ENCODE measurements at regions not wholly inside any gene's neighbourhood (a gene's known extent, or its start where the extent isn't known, plus 50 kb on each side); places are given as distances from the start of the nearest gene placed in this dataset. TPM values are rescaled to one million over a fixed set of nuclear protein-coding genes. Genes with fewer than 3 reads are reported as not detected.

DNA sequence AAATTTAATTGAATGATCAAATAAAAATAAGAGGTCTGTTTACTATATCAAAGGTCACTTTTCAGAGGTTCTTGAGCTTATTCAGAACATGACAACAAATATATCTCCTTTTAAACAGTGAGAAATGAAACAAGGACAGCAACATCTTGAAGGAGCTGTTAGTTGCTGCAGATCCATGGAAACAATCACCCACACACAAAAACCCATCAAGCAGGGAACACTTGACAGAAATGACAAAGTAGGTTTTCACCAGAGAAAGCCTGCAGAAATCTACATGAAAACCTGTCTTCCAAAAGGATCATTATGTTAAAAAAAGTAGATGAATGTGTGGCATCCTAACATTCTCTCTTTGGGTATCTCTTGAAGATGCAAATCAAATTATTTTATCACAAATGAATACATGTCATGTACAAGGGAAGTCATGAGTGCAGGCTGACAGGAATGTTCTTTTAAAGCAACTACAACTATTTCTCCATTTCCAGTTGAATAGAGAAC lies 203.0 kb downstream of the GRIA2 start:
- Histone ChIP-seq H3K4me2 (ENCODE audit: insufficient read depth, low read length, poor library complexity, severe bottlenecking) (no peak overlapping the region), H2BK120ac (ENCODE audit: low read depth, low read length) (no peak overlapping the region), H2BK15ac (ENCODE audit: low read length) (no peak overlapping the region), H3K9ac (ENCODE audit: low read depth, low read length, poor library complexity) (no peak overlapping the region), H3K4me1 (ENCODE audit: control insufficient read depth in 2 of 2, insufficient read depth in 1 of 2, low read depth in 1 of 2, low read length in 2 of 2) (no peaks in the 10 kb centered on the region), H2AK5ac (ENCODE audit: low read depth, low read length) (no peak overlapping the region), H3K4ac (ENCODE audit: low read length) (no peak overlapping the region), H2AFZ (ENCODE audit: low read length) (no peak overlapping the region), H4K91ac (ENCODE audit: low read depth, low read length, poor library complexity) (no peak overlapping the region), H4K8ac (ENCODE audit: low read depth, low read length) (no peak overlapping the region), H3K9me3 (replicated peaks in 1 of 2; ENCODE audit: control insufficient read depth in 2 of 2, insufficient read depth in 1 of 2, low read depth in 1 of 2, low read length in 2 of 2) (peaks cover 0 to 2% of the 10 kb centered on the region in 2 donors), H3K4me3 (ENCODE audit: low read length in 2 of 2) (no peak overlapping the region), H3K27me3 (ENCODE audit: control insufficient read depth in 3 of 3, insufficient read depth in 3 of 3, low read depth in 1 of 3, low read length in 3 of 3) (no peaks in the 10 kb centered on the region), H3K79me1 (ENCODE audit: low read depth, low read length) (no peaks in the 10 kb centered on the region), H3K14ac (ENCODE audit: low read length) (no peak overlapping the region), H2BK12ac (ENCODE audit: low read length) (no peak overlapping the region), H3K27ac (replicated peaks; ENCODE audit: low read length) (no peak overlapping the region), H3K18ac (ENCODE audit: low read length) (no peak overlapping the region), H3K36me3 (replicated peaks in 1 of 2; ENCODE audit: control insufficient read depth in 2 of 2, insufficient read depth in 2 of 2, low read length in 2 of 2) (no peaks in the 10 kb centered on the region), H3K23ac (ENCODE audit: low read depth, low read length, poor library complexity) (no peak overlapping the region), H2BK5ac (ENCODE audit: low read length) (no peak overlapping the region)
- no peak for DNase-seq (ENCODE audit: low spot score)

DNA sequence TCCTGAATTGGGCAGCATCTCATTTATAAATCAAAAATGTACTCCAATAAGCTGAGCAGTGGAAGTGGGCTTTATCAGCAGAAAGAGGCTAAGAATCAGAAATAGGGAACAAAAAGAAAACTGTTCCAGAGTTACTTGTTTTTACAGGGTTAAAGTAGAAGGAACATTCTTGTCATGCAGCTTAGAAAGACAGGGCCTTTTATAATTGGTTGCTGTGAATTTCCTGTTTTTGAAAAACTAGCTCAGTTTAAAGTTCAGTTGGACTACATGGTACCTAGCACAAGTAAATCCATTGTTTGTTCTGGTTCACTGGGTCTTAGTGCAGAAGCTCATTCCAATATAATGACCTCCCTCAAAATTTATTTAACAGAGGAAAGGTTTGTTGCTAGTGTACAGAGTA lies 200.8 kb downstream of the GRIA2 start:
- Histone ChIP-seq H3K4me1 (ENCODE audit: control insufficient read depth in 2 of 2, insufficient read depth in 1 of 2, low read depth in 1 of 2, low read length in 2 of 2) (no peaks in the 10 kb centered on the region), H3K27ac (replicated peaks; ENCODE audit: low read length) (no peak overlapping the region), H3K9ac (ENCODE audit: low read depth, low read length, poor library complexity) (no peak overlapping the region), H2BK12ac (ENCODE audit: low read length) (no peak overlapping the region), H3K4me2 (ENCODE audit: insufficient read depth, low read length, poor library complexity, severe bottlenecking) (no peak overlapping the region), H4K8ac (ENCODE audit: low read depth, low read length) (no peak overlapping the region), H3K4me3 (ENCODE audit: low read length in 2 of 2) (no peak overlapping the region), H3K9me3 (replicated peaks in 1 of 2; ENCODE audit: control insufficient read depth in 2 of 2, insufficient read depth in 1 of 2, low read depth in 1 of 2, low read length in 2 of 2) (peaks cover 0 to 2% of the 10 kb centered on the region in 2 donors), H2BK5ac (ENCODE audit: low read length) (no peak overlapping the region), H3K23ac (ENCODE audit: low read depth, low read length, poor library complexity) (no peak overlapping the region), H3K4ac (ENCODE audit: low read length) (no peak overlapping the region), H3K36me3 (replicated peaks in 1 of 2; ENCODE audit: control insufficient read depth in 2 of 2, insufficient read depth in 2 of 2, low read length in 2 of 2) (no peaks in the 10 kb centered on the region), H3K14ac (ENCODE audit: low read length) (no peak overlapping the region), H3K18ac (ENCODE audit: low read length) (no peak overlapping the region), H2AK5ac (ENCODE audit: low read depth, low read length) (no peak overlapping the region), H2AFZ (ENCODE audit: low read length) (no peak overlapping the region), H2BK120ac (ENCODE audit: low read depth, low read length) (no peak overlapping the region), H3K27me3 (ENCODE audit: control insufficient read depth in 3 of 3, insufficient read depth in 3 of 3, low read depth in 1 of 3, low read length in 3 of 3) (no peaks in the 10 kb centered on the region), H2BK15ac (ENCODE audit: low read length) (no peak overlapping the region), H3K79me1 (ENCODE audit: low read depth, low read length) (no peaks in the 10 kb centered on the region), H4K91ac (ENCODE audit: low read depth, low read length, poor library complexity) (no peak overlapping the region)
- no peak for DNase-seq (ENCODE audit: low spot score)

Small RNA genes in the stretch of these regions (small RNA-seq; reads per million reads assigned to genes)
- not detected for gene RF00019 (ENCODE audit: insufficient read depth)
